CD4-positive, CD25-positive, alpha-beta regulatory T cell (primary cell): ENCODE measurements at regions not wholly inside any gene's neighbourhood (a gene's known extent, or its start where the extent isn't known, plus 50 kb on each side); places are given as distances from the start of the nearest gene placed in this dataset.

Source experiments
- ATAC-seq, 2 donors: fragments of 150-1000 bp; cut with Tn5 transposase; one replicate each; pipeline ENCODE4 v1.10.0; 2021; ENCODE audit warnings: low read depth in 2 of 2, moderate number of reproducible peaks in 2 of 2, moderate library complexity in 1 of 2
- DNase-seq, 3 donors: peaks; one replicate each; pipeline versions ENCODE4 v3.0.0 to v3.0.0-alpha.2; 2012 to 2022; ENCODE audit warnings: mixed read lengths in 1 of 3
- H3K27ac ChIP-seq: one replicate; pipeline ENCODE4 v1.7.0; 2013; ENCODE audit warnings: mild to moderate bottlenecking, low read length; ENCODE audit not compliant: insufficient read depth, poor library complexity, severe bottlenecking
- H3K27me3 ChIP-seq: one replicate; pipeline ENCODE4 v1.7.0; 2013; ENCODE audit warnings: low read length; ENCODE audit not compliant: control insufficient read depth, insufficient read depth
- H3K36me3 ChIP-seq: one replicate; pipeline ENCODE4 v1.7.0; 2013; ENCODE audit warnings: mild to moderate bottlenecking, low read length, moderate library complexity; ENCODE audit not compliant: control insufficient read depth, insufficient read depth
- H3K4me1 ChIP-seq: 2 replicates; pipeline ENCODE4 v1.7.0; 2013; ENCODE audit warnings: mild to moderate bottlenecking, low read length; ENCODE audit not compliant: insufficient read depth, control insufficient read depth, poor library complexity, severe bottlenecking
- H3K4me3 ChIP-seq: one replicate; pipeline ENCODE4 v1.7.0; 2013; ENCODE audit warnings: low read depth, mild to moderate bottlenecking, low read length, moderate library complexity
- H3K9me3 ChIP-seq, 2 experiments: 1 replicate in 1 of 2; 2 replicates in 1 of 2; pipeline ENCODE4 v1.7.0; 2013; ENCODE audit warnings: low read length in 2 of 2, mild to moderate bottlenecking in 1 of 2, moderate library complexity in 1 of 2; ENCODE audit not compliant: control insufficient read depth in 2 of 2
- H3K27ac Mint-ChIP-seq, 3 donors: one replicate each; pipeline ENCODE4 v1.8.0; 2020 to 2022; ENCODE audit warnings: mild to moderate bottlenecking in 3 of 3, mixed read lengths in 3 of 3, moderate library complexity in 2 of 3
- H3K27me3 Mint-ChIP-seq: one replicate; pipeline ENCODE4 v1.8.0; 2022; ENCODE audit warnings: mild to moderate bottlenecking, mixed read lengths
- H3K36me3 Mint-ChIP-seq: one replicate; pipeline ENCODE4 v1.8.0; 2020; ENCODE audit warnings: mixed read lengths
- H3K4me1 Mint-ChIP-seq, 4 donors: one replicate each; pipeline ENCODE4 v1.8.0; 2020 to 2022; ENCODE audit warnings: mixed read lengths in 4 of 4, mild to moderate bottlenecking in 1 of 4
- H3K4me3 Mint-ChIP-seq, 4 donors: one replicate each; pipeline ENCODE4 v1.8.0; 2020 to 2022; ENCODE audit warnings: mild to moderate bottlenecking in 4 of 4, mixed read lengths in 4 of 4, moderate library complexity in 3 of 4
- H3K9me3 Mint-ChIP-seq, 7 donors: one replicate each; pipeline ENCODE4 v1.8.0; 2020 to 2022; ENCODE audit warnings: mixed read lengths in 7 of 7, mild to moderate bottlenecking in 3 of 7, moderate library complexity in 2 of 7

DNA sequence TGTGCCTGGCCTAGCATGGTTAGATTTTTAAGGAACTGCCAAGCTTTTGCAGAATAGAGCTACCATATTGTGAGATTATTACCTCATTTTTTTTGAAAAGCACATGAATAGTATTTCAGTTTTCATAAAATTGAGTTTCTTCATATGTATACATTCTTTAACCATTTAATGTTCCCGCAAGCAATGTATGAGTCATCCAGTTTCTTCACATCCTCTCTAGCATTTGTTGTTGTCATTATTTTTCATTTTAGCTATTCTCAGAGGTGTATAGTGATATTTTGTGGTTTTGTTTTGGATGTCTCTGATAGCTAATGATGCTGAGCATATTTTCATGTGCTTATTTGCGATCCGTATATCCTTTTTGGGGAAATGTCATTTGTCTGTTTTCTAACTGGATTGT, 74.9 kb downstream of the GLUD2 start:
- Histone ChIP-seq H3K36me3 (no peaks in the 10 kb centered on the region), H3K9me3 (no peaks in the 10 kb centered on the region), H3K27me3 (no peaks in the 10 kb centered on the region), H3K27ac (no peak overlapping the region), H3K4me3 (no peak overlapping the region), H3K4me1 (no peaks in the 10 kb centered on the region)
- no peaks in the 10 kb centered on the region for H3K4me1 Mint-ChIP-seq
- H3K4me3 Mint-ChIP-seq, result no peak overlapping the region
- H3K36me3 Mint-ChIP-seq, result no peaks in the 10 kb centered on the region
- no peaks in the 10 kb centered on the region for H3K27me3 Mint-ChIP-seq
- no peak overlapping the region for H3K27ac Mint-ChIP-seq
- DNase-seq, result no peak
- no peak for ATAC-seq
- peaks cover 0 to 4% (median 0%) of the 10 kb centered on the region in 7 donors for H3K9me3 Mint-ChIP-seq

DNA sequence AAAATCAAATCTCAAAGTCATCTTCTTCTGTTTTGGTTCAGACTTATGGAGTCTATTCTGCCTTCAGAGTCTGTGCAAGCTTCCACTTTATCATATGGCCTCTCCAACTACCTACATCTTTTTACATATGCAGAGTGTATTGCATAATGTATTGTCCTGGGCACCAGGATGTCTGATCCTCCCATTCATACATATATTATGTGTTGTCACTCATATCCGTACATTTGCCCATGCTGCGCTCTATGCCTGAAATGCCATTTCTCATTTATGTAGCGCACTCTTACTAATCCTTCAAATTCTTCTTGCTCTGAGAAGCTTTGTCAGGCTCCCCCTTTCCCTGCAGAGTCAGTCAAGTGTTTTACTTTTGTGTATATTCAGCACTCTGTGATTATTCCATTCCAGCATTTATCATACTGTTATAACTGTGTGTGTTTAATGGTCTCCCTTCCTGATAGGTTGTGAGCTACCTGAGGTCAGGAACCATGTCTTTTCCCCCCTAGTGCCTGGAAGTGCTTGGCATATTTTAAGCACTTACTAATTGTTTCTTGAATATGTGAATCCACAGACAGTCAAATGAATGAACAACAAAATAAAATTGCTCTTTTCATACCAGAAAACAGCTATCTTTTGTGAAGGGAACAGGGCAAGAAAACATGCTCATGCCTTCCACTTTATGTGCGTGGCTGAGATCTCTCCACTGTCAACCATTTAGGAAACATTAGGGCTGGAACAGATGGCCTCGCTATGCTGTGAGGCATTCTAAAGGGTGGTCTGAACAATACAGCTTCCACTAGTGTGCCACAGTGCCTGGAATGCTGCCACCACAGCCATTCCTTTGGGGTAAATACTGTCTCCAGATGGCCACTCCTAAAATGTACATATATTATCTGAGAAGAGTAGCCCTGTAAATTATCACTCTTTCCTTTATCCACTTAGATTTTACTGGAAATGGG, 81.8 kb downstream of the GLUD2 start:
- Mint-ChIP-seq H3K4me3 (no peak overlapping the region), H3K27ac (no peak overlapping the region), H3K27me3 (no peaks in the 10 kb centered on the region), H3K9me3 (peaks cover 0 to 4% (median 0%) of the 10 kb centered on the region in 7 donors), H3K36me3 (no peaks in the 10 kb centered on the region), H3K4me1 (no peaks in the 10 kb centered on the region)
- DNase-seq (no peak), ATAC-seq (no peak)
- H3K27ac ChIP-seq, result no peak overlapping the region
- H3K4me3 ChIP-seq, result no peak overlapping the region
- no peaks in the 10 kb centered on the region for H3K9me3 ChIP-seq
- no peaks in the 10 kb centered on the region for H3K4me1 ChIP-seq
- no peaks in the 10 kb centered on the region for H3K27me3 ChIP-seq
- no peaks in the 10 kb centered on the region for H3K36me3 ChIP-seq

GRCh38 chrX:121132675-121133074, 85.3 kb downstream of the GLUD2 start:
- no peak for DNase-seq
- Mint-ChIP-seq H3K36me3 (no peaks in the 10 kb centered on the region), H3K27ac (no peak overlapping the region), H3K27me3 (no peaks in the 10 kb centered on the region), H3K9me3 (no peaks in the 10 kb centered on the region), H3K4me1 (no peaks in the 10 kb centered on the region), H3K4me3 (no peak overlapping the region)
- no peak overlapping the region for H3K4me3 ChIP-seq
- H3K4me1 ChIP-seq, result no peaks in the 10 kb centered on the region
- H3K27ac ChIP-seq, result no peak overlapping the region
- ATAC-seq, result no peak
- H3K36me3 ChIP-seq, result no peaks in the 10 kb centered on the region
- H3K27me3 ChIP-seq, result no peaks in the 10 kb centered on the region
- H3K9me3 ChIP-seq, result no peaks in the 10 kb centered on the region

- H3K36me3 Mint-ChIP-seq, result no peaks in the 10 kb centered on the region
- no peak overlapping the region for H3K4me3 ChIP-seq
- no peaks in the 10 kb centered on the region for H3K9me3 Mint-ChIP-seq
- DNase-seq (no peak), ATAC-seq (no peak)
- H3K27ac Mint-ChIP-seq, result no peak overlapping the region
- no peaks in the 10 kb centered on the region for H3K4me1 Mint-ChIP-seq
- H3K4me1 ChIP-seq, result no peaks in the 10 kb centered on the region
- H3K27me3 Mint-ChIP-seq, result no peaks in the 10 kb centered on the region
- no peaks in the 10 kb centered on the region for H3K27me3 ChIP-seq
- no peaks in the 10 kb centered on the region for H3K36me3 ChIP-seq
- no peak overlapping the region for H3K4me3 Mint-ChIP-seq
- no peak overlapping the region for H3K27ac ChIP-seq
- no peaks in the 10 kb centered on the region for H3K9me3 ChIP-seq
Observed at GRCh38 chrX:121135488-121136207, 88.2 kb downstream of the GLUD2 start.

DNA sequence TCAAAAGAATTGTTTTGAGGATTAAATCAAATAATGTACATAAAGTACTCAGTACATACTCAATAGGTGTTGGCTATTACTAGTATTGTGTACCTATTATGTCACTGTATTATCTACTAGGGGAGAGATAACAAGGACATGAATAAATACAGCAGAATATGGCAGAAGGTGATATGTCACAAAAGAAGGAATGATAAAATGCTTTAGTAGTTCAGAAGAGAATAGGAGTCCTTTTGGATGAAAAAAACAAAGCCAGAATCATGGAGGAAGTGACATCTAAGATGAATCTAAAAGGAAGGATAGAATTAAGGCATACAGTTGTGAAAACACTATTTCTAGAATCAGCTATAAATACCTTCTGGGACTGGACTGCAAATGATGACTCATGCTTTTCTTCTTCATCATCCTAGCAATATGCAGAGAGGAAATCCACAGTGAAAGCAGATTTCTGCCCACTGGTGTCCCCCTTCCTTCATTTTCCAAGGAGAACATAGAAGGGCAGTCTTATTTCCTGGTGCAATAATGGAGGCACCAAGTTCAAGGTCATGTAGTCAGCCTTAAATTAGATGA, 98.7 kb downstream of the GLUD2 start:
- peaks cover 0 to 2% (median 0%) of the 10 kb centered on the region in 7 donors for H3K9me3 Mint-ChIP-seq
- no peaks in the 10 kb centered on the region for H3K36me3 Mint-ChIP-seq
- no peak overlapping the region for H3K27ac Mint-ChIP-seq
- no peaks in the 10 kb centered on the region for H3K4me1 Mint-ChIP-seq
- no peak overlapping the region for H3K4me3 Mint-ChIP-seq
- no peaks in the 10 kb centered on the region for H3K27me3 Mint-ChIP-seq
- Histone ChIP-seq H3K27ac (no peak overlapping the region), H3K4me1 (no peaks in the 10 kb centered on the region), H3K4me3 (no peak overlapping the region), H3K9me3 (no peaks in the 10 kb centered on the region), H3K36me3 (no peaks in the 10 kb centered on the region), H3K27me3 (no peaks in the 10 kb centered on the region)
- DNase-seq (no peak), ATAC-seq (no peak)

GRCh38 chrX:121150217-121150616, 102.8 kb downstream of the GLUD2 start:
- H3K27ac Mint-ChIP-seq, result no peak overlapping the region
- H3K9me3 ChIP-seq, result no peaks in the 10 kb centered on the region
- peaks cover 0 to 2% (median 0%) of the 10 kb centered on the region in 7 donors for H3K9me3 Mint-ChIP-seq
- no peak overlapping the region for H3K4me3 ChIP-seq
- no peak for DNase-seq
- H3K36me3 ChIP-seq, result no peaks in the 10 kb centered on the region
- no peak overlapping the region for H3K27ac ChIP-seq
- H3K27me3 Mint-ChIP-seq, result no peaks in the 10 kb centered on the region
- no peaks in the 10 kb centered on the region for H3K4me1 Mint-ChIP-seq
- ATAC-seq, result no peak
- H3K4me3 Mint-ChIP-seq, result no peak overlapping the region
- H3K27me3 ChIP-seq, result no peaks in the 10 kb centered on the region
- no peaks in the 10 kb centered on the region for H3K36me3 Mint-ChIP-seq
- no peaks in the 10 kb centered on the region for H3K4me1 ChIP-seq

GRCh38 chrX:121151293-121151692, 103.9 kb downstream of the GLUD2 start:
- Histone ChIP-seq H3K9me3 (no peaks in the 10 kb centered on the region), H3K27me3 (no peaks in the 10 kb centered on the region), H3K36me3 (no peaks in the 10 kb centered on the region), H3K4me3 (no peak overlapping the region), H3K4me1 (no peaks in the 10 kb centered on the region), H3K27ac (no peak overlapping the region)
- H3K9me3 Mint-ChIP-seq, result peaks cover 0 to 2% (median 0%) of the 10 kb centered on the region in 7 donors
- no peak for DNase-seq
- no peak overlapping the region for H3K4me3 Mint-ChIP-seq
- no peak for ATAC-seq
- H3K27ac Mint-ChIP-seq, result no peak overlapping the region
- H3K36me3 Mint-ChIP-seq, result no peaks in the 10 kb centered on the region
- H3K4me1 Mint-ChIP-seq, result no peaks in the 10 kb centered on the region
- H3K27me3 Mint-ChIP-seq, result no peaks in the 10 kb centered on the region
